Motor neuron (in vitro differentiated cells): ENCODE measurements at regions not wholly inside any gene's neighbourhood (a gene's known extent, or its start where the extent isn't known, plus 50 kb on each side); places are given as distances from the start of the nearest gene placed in this dataset.

Experiments used
- ATAC-seq, 8 experiments: fragments of 200-7000 bp; cut with Tn5 transposase; replicated peaks in 6 of 8; 2 replicates each; pipeline ENCODE4 v1.8.0; 2021; ENCODE audit warnings: mild to moderate bottlenecking in 8 of 8, moderate library complexity in 8 of 8
- H3K27ac ChIP-seq, 2 donors: fragments of 250-450 bp; sonication (Bioruptor Pico); 2 replicates each; pipeline ENCODE4 v1.9.0; 2021; ENCODE audit warnings: antibody characterized with exemption in 2 of 2, mild to moderate bottlenecking in 2 of 2, moderate library complexity in 1 of 2
- H3K4me1 ChIP-seq, 2 donors: fragments of 250-450 bp; sonication (Bioruptor Pico); replicated peaks in 1 of 2; 2 replicates each; pipeline ENCODE4 v1.6.1; 2021; ENCODE audit warnings: antibody characterized with exemption in 2 of 2, mild to moderate bottlenecking in 2 of 2, moderate library complexity in 1 of 2
- H3K4me3 ChIP-seq, 5 donors: fragments of 250-450 bp; sonication (Bioruptor Pico); 2 replicates each; pipeline ENCODE4 v1.9.0; 2021; ENCODE audit warnings: antibody characterized with exemption in 5 of 5, mild to moderate bottlenecking in 5 of 5, moderate library complexity in 4 of 5
- WGBS, 10 experiments: fragments of 450-650 bp; shearing (Covaris generic); methylation state at CpG; one replicate each; pipeline ENCODE4 v1.0.0; 2022; 5-methylcytosine and 5-hydroxymethylcytosine counted together
- in situ Hi-C, 9 experiments: fragments of 400-800 bp; cut with MboI; loops; one replicate each; pipeline ENCODE4 v1.15.0; 2021; ENCODE audit warnings: low sequenced_read_pairs in 9 of 9, low pct_unique_long_range_greater_than_20kb in 2 of 9; ENCODE audit not compliant: unreplicated experiment in 9 of 9

DNA sequence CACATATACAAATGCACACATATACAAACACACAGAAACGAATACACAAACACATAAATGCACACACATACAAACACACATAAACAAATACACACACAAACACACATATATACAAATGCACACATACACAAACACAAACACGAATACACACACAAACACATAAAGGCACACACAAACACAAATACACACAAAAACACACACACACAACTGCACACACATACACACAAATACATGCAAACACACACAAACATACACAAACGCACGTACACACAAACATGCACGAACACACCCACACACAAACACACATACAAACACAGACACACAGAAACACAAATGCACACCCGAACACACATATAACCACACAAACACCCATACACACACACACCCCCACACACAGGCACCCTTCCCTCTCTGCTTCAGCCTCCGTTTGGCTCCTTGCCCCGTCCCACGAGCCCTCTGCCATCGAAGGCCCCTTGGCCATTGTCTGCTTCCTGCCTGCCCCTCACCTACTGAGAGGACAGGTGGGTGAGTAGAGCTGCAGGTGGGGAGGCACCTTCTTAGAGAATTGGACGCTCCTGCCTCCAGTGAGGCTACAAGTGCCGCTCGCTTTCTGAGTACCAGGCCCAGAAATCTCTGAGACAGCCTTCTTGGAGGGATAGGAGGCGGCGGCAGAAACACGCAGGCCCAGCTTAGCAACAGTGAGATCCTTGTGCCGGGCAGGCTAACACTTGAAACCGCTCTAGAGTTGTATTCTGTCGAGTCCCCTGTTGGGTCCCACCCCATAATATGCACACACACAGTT is 331.2 kb downstream of the FOXL1 start:
- ATAC-seq = no peak
- in situ Hi-C loops = no loop called here
- no peak overlapping the region for H3K4me3 ChIP-seq
- H3K4me1 ChIP-seq = peaks cover 0 to 2% of the 10 kb centered on the region in 2 donors
- 65 to 100% (median 87%) methylated on average over 1 to 12 of the region's 19 CpGs; no CpG with 5 or more reads in 2 of the 10 experiments for WGBS, 10 experiments
- H3K27ac ChIP-seq = no peak overlapping the region

DNA sequence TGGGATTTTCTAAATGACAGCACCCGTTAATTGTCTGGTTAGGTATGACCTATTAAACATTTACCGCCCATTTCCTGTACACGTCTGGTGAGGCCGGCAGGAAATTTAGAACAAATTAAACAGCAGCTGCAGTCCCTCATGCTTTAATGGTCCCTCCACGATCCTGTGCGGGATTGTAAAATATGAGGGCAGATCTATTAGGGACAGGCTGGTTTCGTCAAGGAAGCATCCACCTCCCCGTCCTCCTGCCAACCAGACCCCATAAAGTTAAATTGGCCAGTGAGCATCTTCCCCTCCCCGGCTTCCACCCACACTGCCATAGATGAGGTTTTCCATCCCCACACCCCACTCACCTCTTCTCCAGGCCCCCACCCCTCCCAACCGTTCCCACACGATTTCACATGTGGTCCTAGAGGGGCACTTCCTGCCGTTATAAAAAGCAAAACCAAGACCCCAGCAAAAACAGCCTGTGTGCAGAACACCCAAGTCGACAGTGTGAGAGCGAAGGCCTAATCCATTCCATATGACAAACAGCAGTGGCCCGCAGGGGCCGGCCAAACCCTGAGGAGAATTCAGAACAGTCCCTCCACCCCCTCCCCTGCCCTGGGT is 331.9 kb downstream of the FOXL1 start:
- Histone ChIP-seq H3K4me3 (no peak overlapping the region), H3K4me1 (peaks cover 0 to 2% of the 10 kb centered on the region in 2 donors), H3K27ac (no peak overlapping the region)
- no peak for ATAC-seq
- in situ Hi-C loops = no loop called here
- 8 to 100% (median 80%) methylated on average over 1 to 5 of the region's 16 CpGs; no CpG with 5 or more reads in 3 of the 10 experiments for WGBS, 10 experiments

DNA sequence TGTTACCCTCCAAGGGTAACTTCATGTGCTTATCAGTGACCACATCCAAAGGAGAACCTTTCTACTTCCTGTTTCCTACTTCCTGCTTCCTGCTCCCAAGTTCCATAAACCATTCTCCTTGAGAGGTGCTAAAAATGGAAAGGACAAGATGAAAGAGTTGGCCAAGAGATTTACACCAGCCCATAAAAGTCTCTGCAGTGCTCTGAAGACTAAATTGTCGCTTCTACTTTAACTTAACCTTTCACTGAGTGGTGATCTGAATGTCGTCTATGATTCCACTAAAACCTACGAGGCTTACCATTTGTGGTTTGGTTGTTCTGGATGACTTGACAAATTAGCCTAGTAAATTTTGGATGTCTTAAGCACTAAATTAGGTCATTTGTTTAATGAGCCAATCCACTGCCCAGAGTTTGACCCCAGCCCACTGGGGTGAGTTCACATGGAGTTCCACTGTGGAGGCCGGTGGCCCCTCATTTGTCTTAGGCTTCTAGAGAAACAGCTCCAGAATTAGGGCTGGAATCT is 333.1 kb downstream of the FOXL1 start:
- ATAC-seq = no peak
- in situ Hi-C loops = no loop called here
- WGBS, 10 experiments = 61 to 87% (median 79%) methylated on average over 2 to 4 of the region's 4 CpGs; no CpG with 5 or more reads in 3 of the 10 experiments
- no peak overlapping the region for H3K4me3 ChIP-seq
- peaks cover 0 to 2% of the 10 kb centered on the region in 2 donors for H3K4me1 ChIP-seq
- no peak overlapping the region for H3K27ac ChIP-seq

DNA sequence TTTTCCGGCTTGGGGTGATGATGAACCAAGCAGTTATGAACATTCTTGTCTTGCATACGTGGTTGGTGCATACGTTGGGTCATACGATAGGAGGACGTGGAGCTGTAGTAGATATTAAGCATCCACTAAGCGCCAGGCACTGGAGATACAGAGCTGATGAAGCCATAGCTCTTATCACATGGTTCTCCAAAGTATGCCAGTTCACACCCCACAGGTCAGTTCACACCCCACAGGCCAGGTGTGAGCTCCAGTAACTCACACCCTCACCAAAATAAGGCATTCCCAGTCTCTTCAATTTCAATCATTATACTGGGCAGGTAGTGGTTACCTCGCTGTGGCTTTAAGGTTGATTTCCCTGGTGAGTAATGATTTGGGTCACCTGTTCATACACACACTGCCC is 335.5 kb downstream of the FOXL1 start:
- WGBS, 10 experiments = 82 to 100% (median 93%) methylated on average over 2 to 6 of the region's 7 CpGs; no CpG with 5 or more reads in 2 of the 10 experiments
- H3K4me1 ChIP-seq = peaks cover 3 to 4% of the 10 kb centered on the region in 2 donors
- no peak overlapping the region for H3K4me3 ChIP-seq
- H3K27ac ChIP-seq = no peak overlapping the region
- in situ Hi-C loops = no loop called here
- no peak for ATAC-seq

DNA sequence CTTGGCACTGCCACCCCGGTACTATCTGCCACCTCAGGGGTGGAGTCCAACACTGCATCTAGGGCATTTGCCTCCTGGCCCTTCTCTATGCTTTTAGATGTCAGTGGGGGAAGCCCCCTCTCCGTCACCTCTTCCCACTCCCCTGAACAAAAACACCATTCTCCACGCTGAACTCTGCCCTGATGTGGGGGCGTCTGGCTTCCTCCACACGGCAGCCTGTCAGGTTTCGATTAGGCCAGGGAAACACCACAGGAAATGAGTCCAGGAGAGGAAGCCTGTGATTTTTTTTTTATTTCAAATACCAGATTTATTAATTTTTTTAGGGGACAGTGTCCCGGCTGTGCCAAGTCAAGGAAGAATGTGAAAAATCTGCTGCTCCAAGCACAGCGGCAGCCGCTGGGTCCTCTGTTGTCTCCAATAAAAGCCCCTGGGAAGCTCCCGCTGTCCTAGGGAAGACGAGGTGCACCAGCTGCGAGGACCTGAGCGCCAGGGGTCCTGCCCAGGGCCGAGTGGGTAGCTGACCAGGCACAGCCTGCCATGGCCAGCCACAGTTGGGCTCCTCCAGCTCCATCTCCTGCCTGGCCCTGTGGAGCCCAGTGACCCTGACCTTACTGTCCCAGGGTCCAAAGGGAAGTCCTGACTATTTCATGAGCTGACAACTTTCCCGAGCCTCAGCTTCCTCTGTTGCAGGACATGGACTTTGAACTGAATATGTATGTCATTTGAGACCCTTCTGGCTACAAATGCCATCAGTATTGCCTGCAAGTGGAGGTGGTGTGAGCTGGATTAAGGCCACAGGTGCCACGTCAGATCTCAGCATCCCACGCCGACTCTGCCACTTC is 336.7 kb downstream of the FOXL1 start:
- H3K27ac ChIP-seq = no peak overlapping the region
- 55 to 100% (median 71%) methylated on average over 1 to 10 of the region's 18 CpGs for WGBS, 10 experiments
- no peak for ATAC-seq
- no peak overlapping the region for H3K4me3 ChIP-seq
- in situ Hi-C loops = no loop called here
- H3K4me1 ChIP-seq = peaks cover 15 to 16% of the 10 kb centered on the region in 2 donors

DNA sequence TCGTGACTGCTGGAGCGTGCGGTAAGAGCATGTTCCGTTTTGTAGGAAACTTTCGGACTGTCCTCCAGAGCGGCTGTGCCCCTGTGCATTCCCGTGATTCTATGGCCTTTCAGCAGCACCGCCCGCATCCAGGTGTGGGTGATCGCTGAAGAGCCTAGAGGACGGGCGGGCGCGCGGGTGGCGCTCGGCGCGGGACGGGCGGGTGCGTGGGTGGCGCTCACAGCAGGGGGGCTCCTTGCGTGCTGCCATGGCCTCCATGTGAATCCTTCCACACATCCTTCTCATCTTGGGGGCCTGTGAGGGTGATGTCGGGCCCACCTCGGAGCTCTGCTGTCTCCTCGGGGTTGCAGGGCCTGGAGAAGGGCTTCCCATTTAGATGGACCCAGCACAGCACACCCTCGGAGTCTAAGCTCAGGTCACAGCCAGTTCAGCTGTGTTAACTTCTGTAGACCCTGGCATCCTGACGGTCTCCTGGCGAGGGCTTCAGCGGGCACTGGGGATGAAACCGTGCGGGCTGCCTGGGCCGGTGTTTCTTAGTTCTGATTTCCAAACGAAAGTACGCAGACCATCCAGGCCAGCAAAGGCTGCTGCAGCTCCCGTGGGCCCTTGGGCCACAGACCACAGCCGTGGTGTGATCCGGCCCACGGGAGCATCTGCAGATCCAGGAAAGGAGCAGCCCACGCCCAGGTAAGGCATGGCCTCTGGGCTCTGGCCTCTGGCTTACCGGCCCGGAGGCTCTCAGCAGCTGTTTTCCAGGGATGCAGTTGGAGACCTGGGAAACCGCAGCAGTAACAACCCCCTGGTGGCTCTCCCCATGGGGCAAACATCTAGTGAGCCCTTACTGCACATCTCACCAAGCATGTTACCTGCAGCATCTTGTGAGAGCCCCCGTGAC is 339.4 kb downstream of the FOXL1 start:
- in situ Hi-C loops = no loop called here
- ATAC-seq = no peak
- 87 to 100% (median 96%) methylated on average over 2 to 12 of the region's 45 CpGs; no CpG with 5 or more reads in 5 of the 10 experiments for WGBS, 10 experiments
- Histone ChIP-seq H3K4me1 (peaks cover 15 to 16% of the 10 kb centered on the region in 2 donors), H3K27ac (no peak overlapping the region), H3K4me3 (no peak overlapping the region)

DNA sequence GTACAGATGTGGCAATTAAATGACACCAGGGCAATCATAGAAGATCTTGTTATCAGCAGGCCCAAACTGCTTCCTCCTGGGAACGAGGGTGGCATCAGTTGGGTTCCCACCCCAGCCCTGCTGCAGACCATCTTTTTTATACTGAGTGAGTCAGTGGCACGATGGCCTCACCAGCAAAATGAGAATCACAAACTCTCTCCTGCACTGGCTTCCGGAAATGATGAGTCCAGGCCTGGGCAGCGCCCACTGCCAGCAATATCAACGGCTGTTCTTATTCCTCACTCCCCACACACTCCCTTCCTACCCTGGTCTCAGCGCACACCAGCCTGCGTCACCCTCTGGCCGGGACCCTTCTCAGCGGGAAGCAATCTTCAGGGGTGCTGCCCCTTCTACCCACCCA is 340.3 kb downstream of the FOXL1 start:
- Histone ChIP-seq H3K27ac (no peak overlapping the region), H3K4me3 (no peak overlapping the region), H3K4me1 (peaks cover 15 to 16% of the 10 kb centered on the region in 2 donors)
- in situ Hi-C loops = no loop called here
- ATAC-seq = no peak
- 10 to 100% (median 86%) methylated on average over 2 to 7 of the region's 9 CpGs; no CpG with 5 or more reads in 4 of the 10 experiments for WGBS, 10 experiments

DNA sequence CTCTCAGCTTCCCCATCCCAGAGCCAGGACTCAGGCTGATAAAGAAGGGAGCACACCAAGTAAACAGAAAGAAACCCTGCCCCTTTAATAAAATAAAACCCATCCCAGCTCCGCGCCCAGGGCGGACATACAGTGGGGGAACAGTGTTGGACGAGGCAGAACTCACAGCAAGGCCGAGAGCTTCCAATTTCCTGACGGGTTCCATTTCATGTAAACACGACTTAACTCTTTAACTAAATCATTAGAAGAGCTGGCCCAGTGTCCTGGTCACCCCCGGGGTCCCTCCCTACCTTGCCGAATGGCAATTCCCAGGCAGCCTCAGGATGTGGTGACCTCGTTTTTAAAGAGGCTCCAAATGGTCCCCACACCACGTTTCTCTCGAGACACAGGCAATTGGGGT is 340.7 kb downstream of the FOXL1 start:
- H3K4me1 ChIP-seq = peaks cover 15 to 16% of the 10 kb centered on the region in 2 donors
- H3K27ac ChIP-seq = peak overlapping the region in 1 of 2 donors; percentile 68
- in situ Hi-C loops = no loop called here
- ATAC-seq = no peak
- no peak overlapping the region for H3K4me3 ChIP-seq
- WGBS, 10 experiments = 38 to 93% (median 76%) methylated on average over 1 to 8 of the region's 12 CpGs; no CpG with 5 or more reads in 3 of the 10 experiments

DNA sequence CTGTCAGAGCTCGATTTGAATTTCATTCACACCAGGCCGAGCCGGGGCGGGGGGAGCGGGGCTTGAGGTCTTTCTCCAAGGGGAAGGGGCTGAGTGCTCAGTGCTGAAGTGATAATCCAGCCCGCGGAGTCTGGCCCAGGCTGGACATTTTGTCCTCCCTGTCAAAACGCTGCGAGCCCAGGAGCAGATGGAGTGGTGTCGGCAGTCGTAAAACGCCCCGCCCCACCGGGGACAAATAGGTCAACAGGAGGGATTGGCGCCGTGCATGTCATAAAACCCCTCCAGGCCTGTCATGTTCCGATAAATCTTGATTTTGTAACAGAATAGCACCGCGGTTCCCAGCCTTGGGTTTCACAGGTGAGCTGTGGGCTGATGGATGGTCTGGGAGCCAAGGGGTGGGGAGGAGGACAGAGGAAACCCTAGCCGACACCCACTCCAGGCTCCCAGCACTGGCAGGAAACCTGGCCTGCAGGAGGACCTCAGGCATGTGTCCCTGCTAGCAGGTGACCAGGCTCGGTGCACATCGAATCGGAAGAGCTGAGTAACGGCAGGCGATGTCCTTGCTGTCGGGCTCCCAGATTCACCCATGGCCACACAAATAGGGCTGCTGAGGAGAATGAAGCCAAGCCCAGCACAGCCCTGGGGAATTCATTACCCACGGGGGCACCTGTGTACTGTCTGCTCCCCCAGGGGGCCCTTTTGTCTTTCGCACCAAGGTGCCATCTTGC is 341.4 kb downstream of the FOXL1 start:
- no peak overlapping the region for H3K4me3 ChIP-seq
- WGBS, 10 experiments = 20 to 100% (median 61%) methylated on average over 2 to 9 of the region's 28 CpGs; no CpG with 5 or more reads in 3 of the 10 experiments
- peaks cover 15 to 21% of the 10 kb centered on the region in 2 donors for H3K4me1 ChIP-seq
- peak overlapping the region; percentile 56 to 68 for H3K27ac ChIP-seq
- in situ Hi-C loops = no loop called here
- peak in 5 of 8 experiments; percentile 52 to 92 (median 90) for ATAC-seq

DNA sequence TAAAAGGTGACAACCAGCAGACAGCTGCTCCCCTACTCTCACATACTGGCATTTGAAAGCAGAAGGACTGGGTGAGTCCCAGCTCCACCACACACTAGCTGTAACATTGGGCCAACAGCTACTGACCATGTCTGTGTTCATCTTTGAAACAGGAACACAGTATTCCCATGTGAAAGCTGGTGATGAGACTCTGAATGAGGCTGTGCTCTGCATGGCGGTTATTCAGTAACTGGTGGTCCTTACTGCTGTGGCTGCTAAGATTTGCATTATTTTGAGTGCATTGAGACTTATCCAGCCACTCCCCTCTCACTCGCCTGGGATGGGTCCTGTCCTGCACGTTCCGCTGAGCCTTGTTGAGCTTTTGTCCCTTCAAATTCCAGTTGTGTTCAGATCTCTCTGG is 342.9 kb downstream of the FOXL1 start:
- H3K27ac ChIP-seq = no peak overlapping the region
- peaks cover 24 to 34% of the 10 kb centered on the region in 2 donors for H3K4me1 ChIP-seq
- H3K4me3 ChIP-seq = no peak overlapping the region
- 67 to 100% (median 87%) methylated on average over 1 to 4 of the region's 4 CpGs; no CpG with 5 or more reads in 2 of the 10 experiments for WGBS, 10 experiments
- no peak for ATAC-seq
- in situ Hi-C loops = no loop called here

DNA sequence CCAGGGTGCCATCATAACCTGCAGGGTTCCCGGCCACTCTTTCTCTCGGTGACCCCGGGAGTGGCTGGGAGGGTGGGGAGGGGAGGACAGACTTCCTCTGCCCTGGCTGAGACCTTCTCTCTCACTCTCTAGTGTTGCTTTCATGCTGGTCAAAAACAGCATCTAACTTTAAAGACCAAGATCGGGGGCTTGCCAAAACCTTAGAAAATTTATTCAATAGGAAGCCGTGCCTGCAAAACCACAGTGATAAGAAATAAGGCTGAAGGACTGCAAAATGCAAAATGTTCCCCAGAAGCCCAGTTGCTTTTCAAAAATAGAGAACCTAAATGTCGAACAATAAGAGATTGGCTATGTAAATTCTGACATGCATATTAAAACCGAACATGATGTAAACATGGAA is 344.0 kb downstream of the FOXL1 start:
- 53 to 100% (median 84%) methylated on average over 2 to 7 of the region's 7 CpGs for WGBS, 10 experiments

More for the DNA sequence above, 344.0 kb downstream of the FOXL1 start:
- H3K4me1 ChIP-seq = peaks cover 24 to 34% of the 10 kb centered on the region in 2 donors
- H3K4me3 ChIP-seq = no peak overlapping the region
- no peak overlapping the region for H3K27ac ChIP-seq
- ATAC-seq = no peak
- in situ Hi-C loops = no loop called here
